Trophoblast cell (in vitro differentiated cells and primary cell): ENCODE measurements at regions not wholly inside any gene's neighbourhood (a gene's known extent, or its start where the extent isn't known, plus 50 kb on each side); places are given as distances from the start of the nearest gene placed in this dataset.
A peak's percentile ranks its signal among the peaks of the same experiment; 100 is the strongest.

Experiments used
- DNase-seq, 2 donors: peaks; one replicate each; pipeline ENCODE4 v3.0.0-alpha.2; 2016
- H2AFZ ChIP-seq: 2 replicates; pipeline ENCODE4 v1.6.1; 2013; ENCODE audit warnings: low read length, moderate library complexity, mild to moderate bottlenecking; ENCODE audit not compliant: insufficient read depth, poor library complexity
- H2AK5ac ChIP-seq: 2 replicates; pipeline ENCODE4 v1.6.1; 2013; ENCODE audit warnings: mild to moderate bottlenecking, low read length
- H2BK120ac ChIP-seq: 2 replicates; pipeline ENCODE4 v1.6.1; 2013; ENCODE audit warnings: low read length, mild to moderate bottlenecking, moderate library complexity; ENCODE audit not compliant: insufficient read depth, poor library complexity
- H2BK12ac ChIP-seq: 2 replicates; pipeline ENCODE4 v1.6.1; 2013; ENCODE audit warnings: mild to moderate bottlenecking, low read length, moderate library complexity
- H2BK5ac ChIP-seq: 2 replicates; pipeline ENCODE4 v1.6.1; 2013; ENCODE audit warnings: low read length, low read depth, moderate library complexity, mild to moderate bottlenecking; ENCODE audit not compliant: poor library complexity
- H3K14ac ChIP-seq: 2 replicates; pipeline ENCODE4 v1.6.1; 2013; ENCODE audit warnings: mild to moderate bottlenecking, low read length
- H3K18ac ChIP-seq: 2 replicates; pipeline ENCODE4 v1.6.1; 2013; ENCODE audit warnings: mild to moderate bottlenecking, low read length
- H3K23ac ChIP-seq: 2 replicates; pipeline ENCODE4 v1.6.1; 2013; ENCODE audit warnings: low read length
- H3K27ac ChIP-seq: 2 replicates; pipeline ENCODE4 v1.5.1; 2013; ENCODE audit warnings: low read depth, mild to moderate bottlenecking, inconsistent platforms, low read length, moderate library complexity
- H3K27me3 ChIP-seq: 2 replicates; pipeline ENCODE4 v1.6.1; 2013; ENCODE audit warnings: inconsistent platforms, mild to moderate bottlenecking, low read length, moderate library complexity; ENCODE audit not compliant: insufficient read depth
- H3K36me3 ChIP-seq, 2 experiments: 1 replicate in 1 of 2; 2 replicates in 1 of 2; pipeline ENCODE4 v1.6.1; 2013; ENCODE audit warnings: low read length in 2 of 2, mild to moderate bottlenecking in 2 of 2, moderate library complexity in 1 of 2; ENCODE audit not compliant: insufficient read depth in 2 of 2, control insufficient read depth in 1 of 2
- H3K4ac ChIP-seq: 2 replicates; pipeline ENCODE4 v1.6.1; 2013; ENCODE audit warnings: low read depth, mild to moderate bottlenecking, low read length, moderate library complexity
- H3K4me1 ChIP-seq, 2 experiments: 1 replicate in 1 of 2; 2 replicates in 1 of 2; pipeline ENCODE4 v1.6.1; 2013; ENCODE audit warnings: low read length in 2 of 2, mild to moderate bottlenecking in 2 of 2, moderate library complexity in 1 of 2; ENCODE audit not compliant: insufficient read depth in 2 of 2, control insufficient read depth in 1 of 2
- H3K4me2 ChIP-seq: 2 replicates; pipeline ENCODE4 v1.6.1; 2013; ENCODE audit warnings: inconsistent platforms, mild to moderate bottlenecking, low read length, moderate library complexity
- H3K4me3 ChIP-seq: 2 replicates; pipeline ENCODE4 v1.5.1; 2013; ENCODE audit warnings: mild to moderate bottlenecking, low read depth, low read length, inconsistent platforms
- H3K79me1 ChIP-seq: one replicate; pipeline ENCODE4 v1.6.1; 2013; ENCODE audit warnings: low read length
- H3K79me2 ChIP-seq: 2 replicates; pipeline ENCODE4 v1.6.1; 2013; ENCODE audit warnings: low read length, mild to moderate bottlenecking; ENCODE audit not compliant: control insufficient read depth, insufficient read depth, poor library complexity
- H3K9ac ChIP-seq: 2 replicates; pipeline ENCODE4 v1.6.1; 2013; ENCODE audit warnings: mild to moderate bottlenecking, low read length
- H3K9me3 ChIP-seq: 2 replicates; pipeline ENCODE4 v1.6.1; 2013; ENCODE audit warnings: low read depth, mild to moderate bottlenecking, control low read depth, inconsistent platforms, low read length; ENCODE audit not compliant: insufficient read depth
- H4K12ac ChIP-seq: 2 replicates; pipeline ENCODE4 v1.6.1; 2013; ENCODE audit warnings: low read depth, mild to moderate bottlenecking, low read length, moderate library complexity
- H4K8ac ChIP-seq: 2 replicates; pipeline ENCODE4 v1.6.1; 2013; ENCODE audit warnings: low read depth, mild to moderate bottlenecking, low read length, moderate library complexity
- H4K91ac ChIP-seq: one replicate; pipeline ENCODE4 v1.6.1; 2013; ENCODE audit warnings: low read depth, mild to moderate bottlenecking, low read length, moderate library complexity
- WGBS: extraction: QIAGEN DNeasy Blood & Tissue Kit; methylation state at CpG from one replicate; pipeline ENCODE4 v1.1.7; 2013; ENCODE audit warnings: missing lambda C conversion rate; ENCODE audit not compliant: insufficient read length, insufficient coverage; ENCODE audit errors: extremely low coverage; 5-methylcytosine and 5-hydroxymethylcytosine counted together

- Histone ChIP-seq H4K8ac (no peak overlapping the region), H3K27ac (no peak overlapping the region), H2BK12ac (no peak overlapping the region), H2AFZ (no peak overlapping the region), H2BK5ac (no peak overlapping the region), H2BK120ac (no peak overlapping the region), H3K79me2 (no peaks in the 10 kb centered on the region), H4K91ac (no peak overlapping the region), H3K4ac (no peak overlapping the region), H3K9ac (no peak overlapping the region), H3K4me3 (no peak overlapping the region), H3K36me3 (no peaks in the 10 kb centered on the region), H3K79me1 (peaks cover 2% of the 10 kb centered on the region), H2AK5ac (no peak overlapping the region), H3K23ac (no peak overlapping the region), H3K4me2 (no peak overlapping the region), H4K12ac (no peak overlapping the region), H3K27me3 (no peaks in the 10 kb centered on the region), H3K18ac (no peak overlapping the region), H3K4me1 (peaks cover 2% of the 10 kb centered on the region in 2 experiments), H3K14ac (no peak overlapping the region), H3K9me3 (no peaks in the 10 kb centered on the region)
- DNase-seq = no peak
- WGBS = no CpG with 5 or more reads among the region's 3 CpGs
Measured at GRCh38 chr1:88324899-88325298, 359.2 kb upstream of the PKN2 start.

GRCh38 chr1:88327391-88328267, 356.4 kb upstream of the PKN2 start:
- no peak overlapping the region for H3K18ac ChIP-seq
- no peaks in the 10 kb centered on the region for H3K36me3 ChIP-seq
- no CpG with 5 or more reads among the region's 5 CpGs for WGBS
- no peaks in the 10 kb centered on the region for H3K79me2 ChIP-seq
- H2BK12ac ChIP-seq = peak overlapping the region; percentile 95
- H3K23ac ChIP-seq = no peak overlapping the region
- no peak overlapping the region for H3K4me3 ChIP-seq
- H3K4ac ChIP-seq = peak overlapping the region; percentile 77
- peak overlapping the region; percentile 82 for H4K91ac ChIP-seq
- peaks cover 2% of the 10 kb centered on the region for H3K79me1 ChIP-seq
- H2BK5ac ChIP-seq = peak overlapping the region; percentile 94
- peaks cover 2% of the 10 kb centered on the region in 2 experiments for H3K4me1 ChIP-seq
- H2AFZ ChIP-seq = no peak overlapping the region
- H3K14ac ChIP-seq = peak overlapping the region; percentile 72
- peak overlapping the region; percentile 82 for H2BK120ac ChIP-seq
- H3K27me3 ChIP-seq = no peaks in the 10 kb centered on the region
- H3K9ac ChIP-seq = no peak overlapping the region
- peak; percentile 4 to 52 for DNase-seq
- H4K12ac ChIP-seq = no peak overlapping the region
- no peak overlapping the region for H3K4me2 ChIP-seq
- H2AK5ac ChIP-seq = peak overlapping the region; percentile 90
- H4K8ac ChIP-seq = peak overlapping the region; percentile 52
- H3K27ac ChIP-seq = no peak overlapping the region
- no peaks in the 10 kb centered on the region for H3K9me3 ChIP-seq

- peaks cover 2% of the 10 kb centered on the region for H3K79me1 ChIP-seq
- no peak overlapping the region for H3K4me3 ChIP-seq
- no CpG with 5 or more reads among the region's 4 CpGs for WGBS
- H2BK5ac ChIP-seq = no peak overlapping the region
- no peak overlapping the region for H2BK12ac ChIP-seq
- no peak overlapping the region for H4K91ac ChIP-seq
- H3K9me3 ChIP-seq = no peaks in the 10 kb centered on the region
- H3K4ac ChIP-seq = no peak overlapping the region
- no peaks in the 10 kb centered on the region for H3K27me3 ChIP-seq
- no peak overlapping the region for H2AK5ac ChIP-seq
- H3K36me3 ChIP-seq = no peaks in the 10 kb centered on the region
- no peak overlapping the region for H3K9ac ChIP-seq
- H3K14ac ChIP-seq = no peak overlapping the region
- H3K79me2 ChIP-seq = no peaks in the 10 kb centered on the region
- no peak for DNase-seq
- H2BK120ac ChIP-seq = no peak overlapping the region
- no peak overlapping the region for H3K27ac ChIP-seq
- no peak overlapping the region for H4K12ac ChIP-seq
- H3K23ac ChIP-seq = no peak overlapping the region
- no peak overlapping the region for H3K4me2 ChIP-seq
- H4K8ac ChIP-seq = no peak overlapping the region
- no peak overlapping the region for H2AFZ ChIP-seq
- no peak overlapping the region for H3K18ac ChIP-seq
- H3K4me1 ChIP-seq = peaks cover 2% of the 10 kb centered on the region in 2 experiments
Measured at GRCh38 chr1:88330201-88330600, 353.9 kb upstream of the PKN2 start.

GRCh38 chr1:88333086-88333695, 350.9 kb upstream of the PKN2 start:
- Histone ChIP-seq H3K4me3 (no peak overlapping the region), H3K79me2 (no peaks in the 10 kb centered on the region), H3K9ac (no peak overlapping the region), H2BK12ac (no peak overlapping the region), H3K4me2 (no peak overlapping the region), H4K12ac (no peak overlapping the region), H3K4ac (no peak overlapping the region), H3K4me1 (no peaks in the 10 kb centered on the region), H2BK120ac (no peak overlapping the region), H3K18ac (no peak overlapping the region), H3K14ac (no peak overlapping the region), H3K23ac (no peak overlapping the region), H3K36me3 (no peaks in the 10 kb centered on the region), H3K9me3 (no peaks in the 10 kb centered on the region), H3K27ac (no peak overlapping the region), H3K79me1 (no peaks in the 10 kb centered on the region), H4K91ac (no peak overlapping the region), H2BK5ac (no peak overlapping the region), H3K27me3 (no peaks in the 10 kb centered on the region), H2AFZ (no peak overlapping the region), H2AK5ac (no peak overlapping the region), H4K8ac (no peak overlapping the region)
- no peak for DNase-seq
- WGBS = no CpG with 5 or more reads among the region's 9 CpGs
